KBM-7 (cell line): ENCODE measurements at regions not wholly inside any gene's neighbourhood (a gene's known extent, or its start where the extent isn't known, plus 50 kb on each side); places are given as distances from the start of the nearest gene placed in this dataset.
"Not testable (repeated sequence)": the region's sequence is repeated elsewhere in the genome, so short reads cannot be mapped to it uniquely, and the experiment has no call there.

ENCODE experiments used
- DNase-seq: peaks from one replicate; pipeline ENCODE4 v3.0.0-alpha.2; 2015
- in situ Hi-C: fragments of 300-500 bp; cut with MboI; formaldehyde crosslinking; loops from 2 replicates; pipeline ENCODE4 v1.14.3; 2020; ENCODE audit warnings: low sequenced_read_pairs, low pct_unique_long_range_greater_than_20kb, mixed read lengths

GRCh38 chr13:90254437-90254836 is 1093.0 kb upstream of the MIR17HG start:
- DNase-seq = no peak
- in situ Hi-C loops = no loop called here

DNA sequence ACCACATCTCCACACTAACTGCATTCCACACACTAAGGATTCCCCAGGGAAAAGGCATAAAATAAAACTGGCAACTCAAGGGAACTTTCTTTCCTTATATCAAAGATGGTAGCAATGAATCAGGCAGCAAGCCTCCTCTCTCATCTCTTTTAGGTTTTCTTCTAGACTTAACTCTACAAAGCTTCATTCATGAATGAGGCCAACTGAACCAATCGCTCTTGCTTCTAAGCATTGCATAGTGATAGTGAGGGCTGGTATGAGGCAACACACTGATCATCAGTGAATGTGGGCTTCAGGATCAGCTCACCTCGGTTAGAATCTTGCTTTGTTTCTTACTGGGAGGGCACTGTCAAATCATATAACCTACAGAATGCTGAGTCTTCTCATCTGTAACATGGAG is 1090.7 kb upstream of the MIR17HG start:
- in situ Hi-C loops = no loop called here
- DNase-seq = no peak

DNA sequence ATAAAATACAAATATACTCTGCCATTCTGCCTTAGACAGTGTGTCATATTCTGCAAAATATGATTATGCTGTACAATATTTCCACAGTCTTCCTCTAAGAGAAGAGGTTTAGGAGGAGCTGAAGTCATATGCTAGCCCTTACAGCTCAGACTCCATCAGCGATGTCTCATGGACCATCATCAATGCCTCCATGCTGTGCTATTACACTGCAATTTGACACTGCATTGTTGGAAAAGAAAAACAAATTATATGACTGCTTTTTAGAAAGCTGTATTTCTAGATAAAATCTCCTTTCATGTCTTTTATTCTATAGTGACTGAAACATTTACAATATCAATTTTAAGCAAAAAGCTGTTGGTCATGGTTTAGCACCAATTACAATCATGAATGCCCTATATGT is 1089.4 kb upstream of the MIR17HG start:
- DNase-seq = no peak
- in situ Hi-C loops = no loop called here

DNA sequence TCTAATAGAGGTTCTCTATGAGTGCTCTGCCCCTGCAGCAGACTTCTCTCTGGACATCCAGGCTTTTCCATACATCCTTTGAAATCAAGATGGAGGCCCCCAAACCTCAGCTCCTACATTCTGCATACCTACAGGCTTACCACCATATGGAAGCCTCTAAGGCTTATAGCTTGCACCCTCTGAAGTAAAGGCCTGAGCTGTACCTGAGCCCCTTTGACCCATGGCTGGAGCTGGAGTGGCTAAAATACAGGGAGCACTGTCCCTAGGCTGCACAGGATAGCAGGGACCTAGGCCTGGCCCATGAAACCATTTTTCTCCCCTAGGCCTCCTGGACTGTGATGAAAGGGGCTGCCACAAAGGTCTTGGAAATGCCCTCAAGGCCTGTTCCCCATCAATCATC is 1086.1 kb upstream of the MIR17HG start:
- in situ Hi-C loops = no loop called here
- no peak for DNase-seq

GRCh38 chr13:90270226-90270625 is 1077.3 kb upstream of the MIR17HG start:
- in situ Hi-C loops = no loop called here
- DNase-seq = no peak

DNA sequence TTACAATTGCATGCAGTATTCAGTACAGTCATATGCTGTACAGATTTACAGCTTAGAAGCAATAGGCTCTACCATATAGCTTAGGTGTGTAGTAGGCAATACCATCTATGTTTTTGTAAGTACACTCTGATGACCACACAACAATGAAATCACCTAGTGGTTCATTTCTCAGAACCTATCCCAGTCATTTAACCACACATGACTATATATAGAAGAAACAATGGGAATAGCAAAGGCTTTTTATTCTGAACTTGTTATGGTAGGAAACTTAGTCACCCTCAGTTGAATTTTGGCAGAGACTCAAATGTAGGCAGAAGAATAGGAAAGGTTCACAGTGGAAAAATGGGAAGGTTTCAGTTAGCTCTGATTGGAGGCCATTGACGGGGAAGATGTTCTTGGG is 1075.1 kb upstream of the MIR17HG start:
- no peak for DNase-seq
- in situ Hi-C loops = no loop called here

- in situ Hi-C loops = no loop called here
These were observed 1071.3 kb upstream of the MIR17HG start for GRCh38 chr13:90276216-90276615.

DNA sequence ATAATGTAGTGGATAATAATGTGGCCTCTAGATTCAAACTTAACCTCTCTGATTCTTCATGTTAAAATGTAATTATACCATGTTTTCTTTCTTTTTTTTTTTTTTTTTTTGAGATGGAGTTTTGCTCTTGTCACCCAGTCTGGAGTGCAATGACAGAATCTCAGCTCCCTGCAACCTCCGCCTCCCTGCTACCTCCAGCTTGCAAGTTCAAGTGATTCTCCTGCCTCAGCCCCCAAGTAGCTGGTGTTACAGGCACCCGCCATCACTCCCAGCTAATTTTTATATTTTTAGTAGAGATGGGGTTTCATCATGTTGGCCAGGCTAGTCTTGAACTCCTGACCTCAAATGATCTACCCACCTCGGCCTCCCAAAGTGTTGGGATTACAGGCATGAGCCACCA is 1069.3 kb upstream of the MIR17HG start:
- in situ Hi-C loops, DNase-seq: not testable (repeated sequence)

More at GRCh38 chr13:90276216-90276615, 1071.3 kb upstream of the MIR17HG start:
- no peak for DNase-seq

GRCh38 chr13:90281709-90282108 is 1065.8 kb upstream of the MIR17HG start:
- no peak for DNase-seq
- in situ Hi-C loops = no loop called here

DNA sequence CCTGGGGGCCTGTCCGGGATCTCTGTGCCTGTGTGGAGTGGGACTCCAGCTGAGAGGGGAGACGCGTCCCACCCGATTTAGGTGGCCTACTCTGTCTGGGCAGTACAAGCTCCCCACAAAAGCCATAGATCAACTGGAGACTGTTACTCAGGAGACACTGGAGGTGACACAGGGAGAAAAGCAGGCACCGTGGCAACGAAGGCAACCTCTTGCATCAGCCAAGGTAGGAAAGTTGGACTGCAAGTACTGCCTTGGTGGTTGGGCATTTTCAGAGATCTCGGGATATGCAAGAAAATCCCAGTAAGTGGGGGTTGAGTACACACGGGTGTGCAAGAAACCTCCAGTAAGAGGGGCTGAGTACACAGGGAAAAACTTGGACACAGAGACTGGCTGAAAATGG is 1060.0 kb upstream of the MIR17HG start:
- DNase-seq = no peak
- in situ Hi-C loops = no loop called here

GRCh38 chr13:90293793-90294361 is 1053.6 kb upstream of the MIR17HG start:
- DNase-seq = no peak
- in situ Hi-C loops = no loop called here

- in situ Hi-C loops = no loop called here
- DNase-seq = no peak
These were observed 1048.2 kb upstream of the MIR17HG start for GRCh38 chr13:90299238-90299637.

DNA sequence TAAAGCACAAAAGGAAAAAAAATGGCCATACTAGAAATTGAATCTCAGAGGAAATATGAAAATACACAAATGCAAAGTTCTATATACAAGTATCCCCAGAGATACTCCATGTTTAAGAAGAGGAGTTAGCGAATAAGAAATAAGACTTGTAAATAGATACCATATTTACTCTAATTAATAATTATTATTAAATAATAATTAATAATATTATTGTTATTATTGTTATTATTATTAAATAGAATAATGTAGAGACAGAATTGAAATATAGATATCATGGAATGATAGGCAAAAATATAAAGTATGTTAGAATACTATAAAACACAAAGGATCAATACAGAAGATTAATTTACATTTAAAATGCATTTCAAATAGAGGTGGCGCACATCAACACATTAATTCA is 1047.5 kb upstream of the MIR17HG start:
- no peak for DNase-seq
- in situ Hi-C loops = no loop called here

- no peak for DNase-seq
- in situ Hi-C loops = no loop called here
These were observed 1045.4 kb upstream of the MIR17HG start for GRCh38 chr13:90302107-90302506.

- in situ Hi-C loops = no loop called here
- no peak for DNase-seq
These were observed 1041.7 kb upstream of the MIR17HG start for GRCh38 chr13:90305796-90306195.

- in situ Hi-C loops = no loop called here
- DNase-seq = no peak
These were observed 1040.4 kb upstream of the MIR17HG start for GRCh38 chr13:90307136-90307535.

GRCh38 chr13:90308249-90308648 is 1039.2 kb upstream of the MIR17HG start:
- DNase-seq = no peak
- in situ Hi-C loops = no loop called here

- in situ Hi-C loops = no loop called here
These were observed 1035.6 kb upstream of the MIR17HG start for GRCh38 chr13:90311929-90312328.

DNA sequence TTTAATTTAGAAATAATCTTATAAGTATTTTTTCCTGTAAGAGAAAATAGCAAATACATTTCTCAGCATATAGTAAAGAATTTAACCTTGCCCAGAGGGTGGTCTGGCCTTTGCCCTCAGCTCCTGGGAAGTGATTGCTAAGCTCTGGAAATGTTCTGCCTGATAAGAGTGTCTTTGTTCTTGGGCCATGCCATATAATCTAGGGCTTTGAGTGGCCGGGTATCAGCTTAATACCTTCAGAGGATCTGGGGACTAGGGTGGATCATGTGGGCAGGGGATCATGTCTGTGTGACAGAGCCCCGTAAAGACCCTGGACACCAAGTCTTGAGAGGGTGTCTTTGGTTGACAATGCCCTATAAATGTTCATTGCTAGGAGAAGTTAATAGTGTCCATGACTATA is 1032.4 kb upstream of the MIR17HG start:
- DNase-seq = no peak
- in situ Hi-C loops = no loop called here

More at GRCh38 chr13:90311929-90312328, 1035.6 kb upstream of the MIR17HG start:
- no peak for DNase-seq

DNA sequence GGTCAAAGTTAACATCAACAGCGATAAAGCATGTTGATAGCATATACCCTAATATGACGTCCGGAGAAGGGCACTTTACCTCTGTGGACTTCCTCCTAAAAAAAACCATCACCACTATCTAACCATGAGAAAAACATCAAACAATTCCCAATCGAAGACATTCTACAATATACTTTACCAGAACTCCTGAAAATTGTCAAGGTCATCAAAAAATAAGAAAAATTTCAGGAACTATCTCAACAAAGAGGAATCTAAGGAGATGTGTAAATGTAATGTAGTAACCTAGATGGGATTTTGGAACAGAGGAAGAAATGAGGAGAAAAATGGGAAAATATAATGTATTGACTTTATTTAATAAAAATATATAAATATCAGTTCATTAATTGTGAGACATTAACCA is 1026.8 kb upstream of the MIR17HG start:
- in situ Hi-C loops = no loop called here
- no peak for DNase-seq

GRCh38 chr13:90321281-90321931 is 1026.1 kb upstream of the MIR17HG start:
- no peak for DNase-seq
- in situ Hi-C loops = no loop called here
